Upper lobe of right lung (tissue), 1 donor: ENCODE measurements at regions not wholly inside any gene's neighbourhood (a gene's known extent, or its start where the extent isn't known, plus 50 kb on each side); places are given as distances from the start of the nearest gene placed in this dataset.
A peak's percentile ranks its signal among the peaks of the same experiment; 100 is the strongest.

Source experiments
- ATAC-seq: fragments of 200-7000 bp; cut with Tn5 transposase; one replicate; pipeline ENCODE4 v1.9.1; 2020; ENCODE audit warnings: mild to moderate bottlenecking, moderate library complexity
- DNase-seq: peaks from one replicate; pipeline ENCODE4 v3.0.0-alpha.2; 2020
- H3K27ac ChIP-seq: fragments of 200-600 bp; one replicate; pipeline ENCODE4 v1.8.0; 2022
- H3K27me3 ChIP-seq: fragments of 200-600 bp; one replicate; pipeline ENCODE4 v1.8.0; 2022; ENCODE audit warnings: mild to moderate bottlenecking
- H3K36me3 ChIP-seq: fragments of 200-600 bp; one replicate; pipeline ENCODE4 v1.8.0; 2022
- H3K4me1 ChIP-seq: fragments of 200-600 bp; one replicate; pipeline ENCODE4 v1.8.0; 2022
- H3K4me3 ChIP-seq: fragments of 200-600 bp; one replicate; pipeline ENCODE4 v1.8.0; 2022; ENCODE audit warnings: mild to moderate bottlenecking
- H3K9me3 ChIP-seq: fragments of 200-600 bp; one replicate; pipeline ENCODE4 v1.8.0; 2022
- CTCF ChIP-seq: fragments of 200-600 bp; IDR thresholded peaks from one replicate; pipeline ENCODE4 v1.8.0; 2022; ENCODE audit warnings: antibody characterized with exemption
- intact Hi-C: fragments of 100-400 bp; cut with DNase I; formaldehyde crosslinking; loops from one replicate; pipeline ENCODE4 v1.11.0; 2022
- donor health status: DM: no; HTN: yes; CAD: no; lungs with severe emphysema.

- H3K4me3 ChIP-seq: no peak overlapping the region
- peak; percentile 38 for DNase-seq
- H3K4me1 ChIP-seq: no peaks in the 10 kb centered on the region
- no peak for ATAC-seq
- no peaks in the 10 kb centered on the region for H3K36me3 ChIP-seq
- TF ChIP-seq CTCF: no peak
- intact Hi-C loops: no loop called here
- H3K27ac ChIP-seq: no peak overlapping the region
- no peaks in the 10 kb centered on the region for H3K9me3 ChIP-seq
- H3K27me3 ChIP-seq: peaks cover 30% of the 10 kb centered on the region
Measured at GRCh38 chr4:8694226-8694625, 101.7 kb downstream of the CPZ start.

GRCh38 chr4:8691151-8691775, 98.7 kb downstream of the CPZ start:
- DNase-seq: peak; percentile 32
- ATAC-seq: no peak
- Histone ChIP-seq H3K36me3 (no peaks in the 10 kb centered on the region), H3K27me3 (peaks cover 30% of the 10 kb centered on the region), H3K27ac (no peak overlapping the region), H3K9me3 (no peaks in the 10 kb centered on the region), H3K4me3 (no peak overlapping the region), H3K4me1 (no peaks in the 10 kb centered on the region)
- intact Hi-C loops: no loop called here
- no peak for TF ChIP-seq CTCF

GRCh38 chr4:8690216-8691150, 97.9 kb downstream of the CPZ start:
- no peak for TF ChIP-seq CTCF
- DNase-seq: peak; percentile 49
- no peaks in the 10 kb centered on the region for H3K36me3 ChIP-seq
- H3K4me3 ChIP-seq: no peak overlapping the region
- no peak for ATAC-seq
- intact Hi-C loops: no loop called here
- no peaks in the 10 kb centered on the region for H3K9me3 ChIP-seq
- peaks cover 32% of the 10 kb centered on the region for H3K27me3 ChIP-seq
- H3K4me1 ChIP-seq: no peaks in the 10 kb centered on the region
- no peak overlapping the region for H3K27ac ChIP-seq

GRCh38 chr4:8689741-8690140, 97.2 kb downstream of the CPZ start:
- Histone ChIP-seq H3K4me3 (no peak overlapping the region), H3K4me1 (no peaks in the 10 kb centered on the region), H3K36me3 (no peaks in the 10 kb centered on the region), H3K27me3 (peaks cover 24% of the 10 kb centered on the region), H3K9me3 (no peaks in the 10 kb centered on the region), H3K27ac (no peak overlapping the region)
- ATAC-seq (no peak), DNase-seq (peak; percentile 55)
- intact Hi-C loops: no loop called here
- no peak for TF ChIP-seq CTCF

- DNase-seq: peak; percentile 53
Measured at GRCh38 chr4:8688908-8689445, 96.4 kb downstream of the CPZ start.

More at GRCh38 chr4:8688908-8689445, 96.4 kb downstream of the CPZ start:
- no peaks in the 10 kb centered on the region for H3K4me1 ChIP-seq
- no peak overlapping the region for H3K27ac ChIP-seq
- no peak for TF ChIP-seq CTCF
- ATAC-seq: no peak
- no peaks in the 10 kb centered on the region for H3K36me3 ChIP-seq
- H3K4me3 ChIP-seq: no peak overlapping the region
- no peaks in the 10 kb centered on the region for H3K9me3 ChIP-seq
- H3K27me3 ChIP-seq: peaks cover 24% of the 10 kb centered on the region
- intact Hi-C loops: no loop called here
